Right atrium auricular region (tissue), 2 donors: ENCODE measurements at regions not wholly inside any gene's neighbourhood (a gene's known extent, or its start where the extent isn't known, plus 50 kb on each side); places are given as distances from the start of the nearest gene placed in this dataset.

Source experiments
- DNase-seq: peaks from one replicate; pipeline ENCODE4 v3.0.0-alpha.2; 2019; ENCODE audit warnings: low spot score
- H3K27ac ChIP-seq, 2 donors: fragments of 200-600 bp; sonication (generic); 1 replicate in 1 of 2; 2 replicates in 1 of 2; pipeline ENCODE4 v1.5.1; 2016 to 2019
- H3K27me3 ChIP-seq, 2 donors: fragments of 200-600 bp; sonication (generic); one replicate each; pipeline versions ENCODE4 v1.5.1 to v1.6.0; 2017 to 2019
- H3K36me3 ChIP-seq: fragments of 200-600 bp; sonication (generic); one replicate; pipeline ENCODE4 v1.5.1; 2016
- H3K4me1 ChIP-seq, 2 donors: fragments of 200-600 bp; sonication (generic); one replicate each; pipeline versions ENCODE4 v1.5.1 to v1.6.0; 2017 to 2019
- H3K4me3 ChIP-seq, 2 donors: fragments of 200-600 bp; sonication (generic); 1 replicate in 1 of 2; 2 replicates in 1 of 2; pipeline ENCODE4 v1.5.1; 2017 to 2019; ENCODE audit warnings: mild to moderate bottlenecking in 1 of 2, moderate library complexity in 1 of 2
- H3K9me3 ChIP-seq, 2 donors: fragments of 200-600 bp; sonication (generic); one replicate each; pipeline ENCODE4 v1.5.1; 2019
- TF ChIP-seq, protein P1 (sequence below), 2 donors: fragments of 200-600 bp; sonication (generic); IDR thresholded peaks; one replicate each; pipeline ENCODE4 v1.5.1; 2019; ENCODE audit warnings: antibody characterized with exemption in 2 of 2

GRCh38 chr2:2636813-2637212 is 305.7 kb upstream of the MYT1L start:
- no peak overlapping the region for H3K4me3 ChIP-seq
- H3K27ac ChIP-seq = no peak overlapping the region
- no peaks in the 10 kb centered on the region for H3K36me3 ChIP-seq
- TF ChIP-seq, protein P1, sequence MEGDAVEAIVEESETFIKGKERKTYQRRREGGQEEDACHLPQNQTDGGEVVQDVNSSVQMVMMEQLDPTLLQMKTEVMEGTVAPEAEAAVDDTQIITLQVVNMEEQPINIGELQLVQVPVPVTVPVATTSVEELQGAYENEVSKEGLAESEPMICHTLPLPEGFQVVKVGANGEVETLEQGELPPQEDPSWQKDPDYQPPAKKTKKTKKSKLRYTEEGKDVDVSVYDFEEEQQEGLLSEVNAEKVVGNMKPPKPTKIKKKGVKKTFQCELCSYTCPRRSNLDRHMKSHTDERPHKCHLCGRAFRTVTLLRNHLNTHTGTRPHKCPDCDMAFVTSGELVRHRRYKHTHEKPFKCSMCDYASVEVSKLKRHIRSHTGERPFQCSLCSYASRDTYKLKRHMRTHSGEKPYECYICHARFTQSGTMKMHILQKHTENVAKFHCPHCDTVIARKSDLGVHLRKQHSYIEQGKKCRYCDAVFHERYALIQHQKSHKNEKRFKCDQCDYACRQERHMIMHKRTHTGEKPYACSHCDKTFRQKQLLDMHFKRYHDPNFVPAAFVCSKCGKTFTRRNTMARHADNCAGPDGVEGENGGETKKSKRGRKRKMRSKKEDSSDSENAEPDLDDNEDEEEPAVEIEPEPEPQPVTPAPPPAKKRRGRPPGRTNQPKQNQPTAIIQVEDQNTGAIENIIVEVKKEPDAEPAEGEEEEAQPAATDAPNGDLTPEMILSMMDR (IDR thresholded peaks at IDR 0.05) = no peak
- H3K9me3 ChIP-seq = no peaks in the 10 kb centered on the region
- no peaks in the 10 kb centered on the region for H3K4me1 ChIP-seq
- DNase-seq = peak; percentile 26
- H3K27me3 ChIP-seq = no peaks in the 10 kb centered on the region

DNA sequence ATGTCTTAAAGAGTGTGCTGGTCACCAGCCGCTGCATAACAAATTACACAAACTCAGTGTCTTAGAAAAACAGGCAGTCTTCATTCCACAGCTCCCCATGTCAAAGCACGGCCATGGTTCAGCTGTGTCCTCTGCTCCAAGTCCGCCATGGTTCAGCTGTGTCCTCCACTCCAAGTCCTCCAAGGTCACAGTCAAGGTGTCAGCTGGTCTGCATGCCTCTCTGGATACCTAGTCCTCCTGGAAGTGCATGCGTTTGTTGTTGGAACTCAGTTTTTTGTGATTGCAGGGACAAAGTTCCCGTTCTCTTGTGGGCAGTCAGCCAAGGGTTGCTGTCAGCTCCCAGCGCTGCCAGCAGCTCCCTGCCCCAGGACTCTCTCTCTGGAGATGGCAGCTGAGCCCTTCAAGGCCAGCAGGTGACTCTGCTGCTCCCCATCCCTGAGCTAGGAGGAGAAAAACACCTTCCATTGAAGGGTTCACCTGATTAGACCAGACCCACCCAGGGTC is 304.0 kb upstream of the MYT1L start:
- Histone ChIP-seq H3K27ac (no peak overlapping the region), H3K9me3 (no peaks in the 10 kb centered on the region), H3K36me3 (no peaks in the 10 kb centered on the region), H3K4me1 (no peaks in the 10 kb centered on the region), H3K4me3 (no peak overlapping the region), H3K27me3 (no peaks in the 10 kb centered on the region)
- no peak for DNase-seq
- TF ChIP-seq, protein P1 (IDR thresholded peaks at IDR 0.05) = no peak

- Histone ChIP-seq H3K27ac (no peak overlapping the region), H3K27me3 (no peaks in the 10 kb centered on the region), H3K9me3 (no peaks in the 10 kb centered on the region), H3K4me3 (no peak overlapping the region), H3K4me1 (no peaks in the 10 kb centered on the region), H3K36me3 (no peaks in the 10 kb centered on the region)
- DNase-seq = no peak
- TF ChIP-seq, protein P1 (IDR thresholded peaks at IDR 0.05) = no peak
Measured at GRCh38 chr2:2633017-2633416, 301.9 kb upstream of the MYT1L start.

- no peaks in the 10 kb centered on the region for H3K4me1 ChIP-seq
- no peak overlapping the region for H3K27ac ChIP-seq
- no peaks in the 10 kb centered on the region for H3K36me3 ChIP-seq
- no peak overlapping the region for H3K4me3 ChIP-seq
- DNase-seq = no peak
- TF ChIP-seq, protein P1 (IDR thresholded peaks at IDR 0.05) = no peak
- no peaks in the 10 kb centered on the region for H3K27me3 ChIP-seq
- H3K9me3 ChIP-seq = no peaks in the 10 kb centered on the region
Measured at GRCh38 chr2:2623939-2624338, 292.9 kb upstream of the MYT1L start.

GRCh38 chr2:2621855-2622254 is 290.8 kb upstream of the MYT1L start:
- Histone ChIP-seq H3K27me3 (no peaks in the 10 kb centered on the region), H3K27ac (no peak overlapping the region), H3K9me3 (no peaks in the 10 kb centered on the region), H3K4me3 (no peak overlapping the region), H3K36me3 (no peaks in the 10 kb centered on the region), H3K4me1 (no peaks in the 10 kb centered on the region)
- TF ChIP-seq, protein P1 (IDR thresholded peaks at IDR 0.05) = no peak
- no peak for DNase-seq

DNA sequence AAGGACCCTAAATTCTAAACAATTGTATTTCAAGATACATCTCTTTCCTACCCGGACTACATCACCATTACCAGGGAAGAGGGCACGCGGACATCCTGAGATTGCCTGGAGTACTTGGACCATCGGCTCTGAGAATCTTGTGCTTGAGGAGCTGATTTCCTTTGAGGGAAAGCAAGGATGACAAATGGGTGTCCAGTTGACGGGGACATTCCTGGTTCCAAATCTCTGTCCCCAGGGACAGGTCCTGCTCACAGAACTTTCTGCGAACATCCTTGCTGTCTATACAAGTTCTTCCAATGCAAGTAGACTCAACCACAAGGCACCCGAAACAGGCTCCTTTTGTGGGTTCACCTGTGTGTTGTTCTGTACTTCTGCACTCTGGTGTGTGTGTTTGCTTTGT is 289.5 kb upstream of the MYT1L start:
- DNase-seq = no peak

More for the DNA sequence above, 289.5 kb upstream of the MYT1L start:
- Histone ChIP-seq H3K9me3 (no peaks in the 10 kb centered on the region), H3K36me3 (no peaks in the 10 kb centered on the region), H3K27me3 (no peaks in the 10 kb centered on the region), H3K27ac (no peak overlapping the region), H3K4me1 (no peaks in the 10 kb centered on the region), H3K4me3 (no peak overlapping the region)
- TF ChIP-seq, protein P1 (IDR thresholded peaks at IDR 0.05) = no peak
